CD14-positive monocyte (primary cell): ENCODE measurements at regions not wholly inside any gene's neighbourhood (a gene's known extent, or its start where the extent isn't known, plus 50 kb on each side); places are given as distances from the start of the nearest gene placed in this dataset.

Experiments
- DNase-seq, 3 donors: peaks; one replicate each; pipeline ENCODE4 v3.0.0-alpha.2; 2011 to 2022
- H2AFZ ChIP-seq: 2 replicates; pipeline ENCODE4 v1.6.0; 2012; ENCODE audit warnings: mild to moderate bottlenecking, low read depth, low read length, inconsistent platforms; ENCODE audit not compliant: insufficient read depth, poor library complexity, severe bottlenecking
- H3K27ac ChIP-seq, 2 donors: 1 replicate in 1 of 2; 2 replicates in 1 of 2; pipeline ENCODE4 v1.5.1; 2012 to 2013; ENCODE audit warnings: low read length in 2 of 2, control low read depth in 1 of 2, inconsistent platforms in 1 of 2, low read depth in 1 of 2, mild to moderate bottlenecking in 1 of 2
- H3K27me3 ChIP-seq, 2 donors: one replicate each; pipeline versions ENCODE4 v1.6.0 to v1.6.1; 2011 to 2013; ENCODE audit warnings: low read length in 2 of 2; ENCODE audit not compliant: control insufficient read depth in 2 of 2, insufficient read depth in 2 of 2
- H3K36me3 ChIP-seq, 2 donors: replicated peaks in 1 of 2; 1 replicate in 1 of 2; 2 replicates in 1 of 2; pipeline versions ENCODE4 v1.5.1 to v1.6.1; 2012 to 2013; ENCODE audit warnings: low read length in 2 of 2, control low read depth in 1 of 2, inconsistent platforms in 1 of 2, mild to moderate bottlenecking in 1 of 2; ENCODE audit not compliant: insufficient read depth in 2 of 2, control insufficient read depth in 1 of 2
- H3K4me1 ChIP-seq, 2 donors: 1 replicate in 1 of 2; 2 replicates in 1 of 2; pipeline versions ENCODE4 v1.5.1 to v1.6.1; 2012 to 2013; ENCODE audit warnings: low read length in 2 of 2, control low read depth in 1 of 2, inconsistent platforms in 1 of 2, mild to moderate bottlenecking in 1 of 2, moderate library complexity in 1 of 2; ENCODE audit not compliant: insufficient read depth in 2 of 2, control insufficient read depth in 1 of 2
- H3K4me2 ChIP-seq: replicated peaks from 2 replicates; pipeline ENCODE3; 2012; ENCODE audit warnings: low read length, moderate library complexity, mild to moderate bottlenecking; ENCODE audit not compliant: poor library complexity, severe bottlenecking; ENCODE audit errors: extremely low read depth
- H3K4me3 ChIP-seq, 3 experiments: fragments of 200-600 bp in 1 of 3; sonication (generic) in 1 of 3; replicated peaks in 1 of 3; 1 replicate in 2 of 3; 2 replicates in 1 of 3; pipeline ENCODE4 v1.5.1; 2011 to 2013; ENCODE audit warnings: low read length in 3 of 3, mild to moderate bottlenecking in 3 of 3, control low read depth in 2 of 3, low read depth in 2 of 3, inconsistent platforms in 1 of 3, moderate library complexity in 1 of 3
- H3K79me2 ChIP-seq: 2 replicates; pipeline ENCODE4 v1.6.0; 2012; ENCODE audit warnings: mild to moderate bottlenecking, control low read depth, inconsistent platforms, low read length, moderate library complexity; ENCODE audit not compliant: insufficient read depth
- H3K9ac ChIP-seq: 2 replicates; pipeline ENCODE4 v1.6.0; 2017; ENCODE audit warnings: low read length, mild to moderate bottlenecking; ENCODE audit not compliant: insufficient read depth, poor library complexity, severe bottlenecking
- H3K9me3 ChIP-seq, 2 donors: replicated peaks in 1 of 2; 1 replicate in 1 of 2; 2 replicates in 1 of 2; pipeline versions ENCODE4 v1.5.1 to v1.6.1; 2012 to 2013; ENCODE audit warnings: low read length in 2 of 2, control low read depth in 1 of 2; ENCODE audit not compliant: control insufficient read depth in 1 of 2, insufficient read depth in 1 of 2
- H4K20me1 ChIP-seq: 2 replicates; pipeline ENCODE4 v1.6.0; 2012; ENCODE audit warnings: mild to moderate bottlenecking, low read length, control low read depth, moderate library complexity; ENCODE audit not compliant: insufficient read depth
- H3K27ac Mint-ChIP-seq, 7 donors: one replicate each; pipeline ENCODE4 v1.8.0; 2020; ENCODE audit warnings: mild to moderate bottlenecking in 7 of 7, mixed read lengths in 7 of 7, moderate library complexity in 6 of 7, inconsistent platforms in 2 of 7
- H3K27me3 Mint-ChIP-seq, 3 donors: one replicate each; pipeline ENCODE4 v1.8.0; 2021 to 2022; ENCODE audit warnings: low read depth in 3 of 3, mild to moderate bottlenecking in 3 of 3, mixed read lengths in 3 of 3, moderate library complexity in 3 of 3, inconsistent platforms in 1 of 3
- H3K36me3 Mint-ChIP-seq, 2 donors: one replicate each; pipeline ENCODE4 v1.8.0; 2020; ENCODE audit warnings: mixed read lengths in 2 of 2, inconsistent platforms in 1 of 2, mild to moderate bottlenecking in 1 of 2
- H3K4me1 Mint-ChIP-seq: one replicate; pipeline ENCODE4 v1.8.0; 2020; ENCODE audit warnings: mild to moderate bottlenecking, mixed read lengths
- H3K4me3 Mint-ChIP-seq, 2 donors: one replicate each; pipeline ENCODE4 v1.8.0; 2020; ENCODE audit warnings: mild to moderate bottlenecking in 2 of 2, mixed read lengths in 2 of 2, moderate library complexity in 1 of 2
- H3K9me3 Mint-ChIP-seq, 7 donors: one replicate each; pipeline ENCODE4 v1.8.0; 2020 to 2022; ENCODE audit warnings: mixed read lengths in 7 of 7, mild to moderate bottlenecking in 6 of 7, moderate library complexity in 6 of 7, inconsistent platforms in 2 of 7
- WGBS: methylation state at CpG from one replicate; pipeline ENCODE4 v1.1.5; 2013; ENCODE audit warnings: missing lambda C conversion rate; ENCODE audit not compliant: insufficient coverage; 5-methylcytosine and 5-hydroxymethylcytosine counted together
- intact Hi-C, 2 donors: fragments of 100-400 bp; cut with micrococcal nuclease; formaldehyde crosslinking; loops; one replicate each; pipeline versions ENCODE4 v1.15.0 to v1.15.1; 2023
- TF ChIP-seq, protein P1 (sequence below): fragments of 200-600 bp; IDR thresholded peaks from one replicate; pipeline ENCODE4 v1.8.0; 2022; ENCODE audit warnings: antibody characterized with exemption, mild to moderate bottlenecking

DNA sequence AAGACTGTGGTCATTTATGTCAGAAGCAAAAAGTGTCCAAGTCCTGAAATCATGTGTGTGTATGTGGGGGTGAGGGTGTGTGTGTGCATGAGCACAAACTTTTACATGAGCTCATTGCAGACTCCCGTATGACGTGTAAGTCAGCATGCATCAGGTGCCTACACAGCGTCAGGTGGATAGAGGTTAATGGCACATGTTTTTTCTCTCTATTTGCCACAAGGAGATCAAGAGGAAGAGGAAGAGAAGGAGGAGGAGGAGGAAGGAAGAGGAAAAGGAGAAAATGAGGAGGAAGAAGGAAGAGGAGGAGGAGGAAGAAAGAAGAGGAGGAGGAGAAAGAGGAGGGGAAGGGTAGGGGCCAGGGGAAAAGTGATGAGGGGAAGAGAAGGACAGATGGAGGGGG is 178.0 kb upstream of the DYNLRB2 start:
- no peaks in the 10 kb centered on the region for H3K36me3 Mint-ChIP-seq

DNA sequence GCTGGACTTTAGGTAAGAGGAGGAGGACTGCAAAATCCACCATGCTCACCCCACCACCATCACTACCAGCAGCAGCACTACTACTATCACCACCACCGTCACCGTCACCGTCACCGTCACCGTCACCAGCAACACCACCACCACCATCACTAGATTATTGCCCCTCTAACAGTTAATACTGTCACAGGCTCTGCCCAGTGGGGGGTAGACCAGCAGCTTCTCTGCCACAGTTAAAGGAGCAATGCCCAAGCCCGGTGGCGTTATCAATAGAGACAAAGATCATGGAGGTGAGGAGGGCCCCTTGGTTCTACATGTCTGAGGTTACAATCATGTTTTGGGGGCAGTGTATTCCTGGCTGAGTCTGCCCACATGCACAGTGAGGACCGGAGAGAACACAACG is 184.4 kb upstream of the DYNLRB2 start:
- H3K9me3 Mint-ChIP-seq, result peaks cover 0 to 6% (median 0%) of the 10 kb centered on the region in 7 donors
- H3K27me3 ChIP-seq, result no peaks in the 10 kb centered on the region
- H3K4me2 ChIP-seq, result no peak overlapping the region
- H3K4me3 ChIP-seq, result no peak overlapping the region
- WGBS, result 94% methylated on average over 2 of the region's 9 CpGs
- H3K79me2 ChIP-seq, result no peaks in the 10 kb centered on the region
- TF ChIP-seq, protein P1, sequence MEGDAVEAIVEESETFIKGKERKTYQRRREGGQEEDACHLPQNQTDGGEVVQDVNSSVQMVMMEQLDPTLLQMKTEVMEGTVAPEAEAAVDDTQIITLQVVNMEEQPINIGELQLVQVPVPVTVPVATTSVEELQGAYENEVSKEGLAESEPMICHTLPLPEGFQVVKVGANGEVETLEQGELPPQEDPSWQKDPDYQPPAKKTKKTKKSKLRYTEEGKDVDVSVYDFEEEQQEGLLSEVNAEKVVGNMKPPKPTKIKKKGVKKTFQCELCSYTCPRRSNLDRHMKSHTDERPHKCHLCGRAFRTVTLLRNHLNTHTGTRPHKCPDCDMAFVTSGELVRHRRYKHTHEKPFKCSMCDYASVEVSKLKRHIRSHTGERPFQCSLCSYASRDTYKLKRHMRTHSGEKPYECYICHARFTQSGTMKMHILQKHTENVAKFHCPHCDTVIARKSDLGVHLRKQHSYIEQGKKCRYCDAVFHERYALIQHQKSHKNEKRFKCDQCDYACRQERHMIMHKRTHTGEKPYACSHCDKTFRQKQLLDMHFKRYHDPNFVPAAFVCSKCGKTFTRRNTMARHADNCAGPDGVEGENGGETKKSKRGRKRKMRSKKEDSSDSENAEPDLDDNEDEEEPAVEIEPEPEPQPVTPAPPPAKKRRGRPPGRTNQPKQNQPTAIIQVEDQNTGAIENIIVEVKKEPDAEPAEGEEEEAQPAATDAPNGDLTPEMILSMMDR, result no peak
- no peaks in the 10 kb centered on the region for H3K4me1 ChIP-seq
- H3K36me3 ChIP-seq, result no peaks in the 10 kb centered on the region
- DNase-seq, result no peak
- no peak overlapping the region for H3K9ac ChIP-seq
- H2AFZ ChIP-seq, result no peak overlapping the region
- no peak overlapping the region for H3K4me3 Mint-ChIP-seq
- H3K36me3 Mint-ChIP-seq, result no peaks in the 10 kb centered on the region
- no peaks in the 10 kb centered on the region for H4K20me1 ChIP-seq
- H3K27ac ChIP-seq, result no peak overlapping the region
- intact Hi-C loops, result no loop called here
- H3K9me3 ChIP-seq, result no peaks in the 10 kb centered on the region
- peaks cover 1 to 5% (median 2%) of the 10 kb centered on the region in 3 donors for H3K27me3 Mint-ChIP-seq
- no peaks in the 10 kb centered on the region for H3K4me1 Mint-ChIP-seq
- no peak overlapping the region for H3K27ac Mint-ChIP-seq

More for the DNA sequence above, 178.0 kb upstream of the DYNLRB2 start:
- Mint-ChIP-seq H3K4me1 (no peaks in the 10 kb centered on the region), H3K9me3 (peaks cover 0 to 6% (median 0%) of the 10 kb centered on the region in 7 donors), H3K27ac (peak overlapping the region in 2 of 7 donors; percentile 0 to 22), H3K4me3 (no peak overlapping the region), H3K27me3 (peaks cover 0 to 1% (median 0%) of the 10 kb centered on the region in 3 donors)
- TF ChIP-seq, protein P1, result no peak
- Histone ChIP-seq H4K20me1 (no peaks in the 10 kb centered on the region), H3K27ac (no peak overlapping the region), H3K79me2 (no peaks in the 10 kb centered on the region), H3K4me1 (no peaks in the 10 kb centered on the region), H3K36me3 (no peaks in the 10 kb centered on the region), H3K27me3 (no peaks in the 10 kb centered on the region), H3K4me2 (no peak overlapping the region), H3K4me3 (no peak overlapping the region), H2AFZ (no peak overlapping the region), H3K9ac (no peak overlapping the region), H3K9me3 (no peaks in the 10 kb centered on the region)
- no peak for DNase-seq
- no CpG with 5 or more reads among the region's 3 CpGs for WGBS
- intact Hi-C loops, result no loop called here
